Fibroblast of skin of abdomen (primary cell): ENCODE measurements at regions not wholly inside any gene's neighbourhood (a gene's known extent, or its start where the extent isn't known, plus 50 kb on each side); places are given as distances from the start of the nearest gene placed in this dataset.
"Not testable (repeated sequence)": the region's sequence is repeated elsewhere in the genome, so short reads cannot be mapped to it uniquely, and the experiment has no call there.

ENCODE experiments used
- DNase-seq: peaks from one replicate; pipeline ENCODE4 v3.0.0-alpha.2; 2013

- DNase-seq = no peak
Measured at GRCh38 chr4:127419431-127419830, 213.3 kb upstream of the INTU start.

- no peak for DNase-seq
Measured at GRCh38 chr4:127421437-127421836, 211.3 kb upstream of the INTU start.

GRCh38 chr4:127425202-127425845, 207.4 kb upstream of the INTU start:
- no peak for DNase-seq

GRCh38 chr4:127425851-127426250, 206.9 kb upstream of the INTU start:
- no peak for DNase-seq

GRCh38 chr4:127441571-127441970, 191.2 kb upstream of the INTU start:
- DNase-seq = no peak

- no peak for DNase-seq
Measured at GRCh38 chr4:127445471-127445870, 187.3 kb upstream of the INTU start.

GRCh38 chr4:127446427-127446885, 186.3 kb upstream of the INTU start:
- DNase-seq = no peak

GRCh38 chr4:127448986-127449385, 183.8 kb upstream of the INTU start:
- no peak for DNase-seq

- no peak for DNase-seq
Measured at GRCh38 chr4:127449449-127449848, 183.3 kb upstream of the INTU start.

GRCh38 chr4:127450276-127450675, 182.5 kb upstream of the INTU start:
- DNase-seq = no peak

- no peak for DNase-seq
Measured at GRCh38 chr4:127463883-127464282, 168.9 kb upstream of the INTU start.

GRCh38 chr4:127469542-127469941, 163.2 kb upstream of the INTU start:
- no peak for DNase-seq

GRCh38 chr4:127469959-127470809, 162.6 kb upstream of the INTU start:
- DNase-seq = no peak

- DNase-seq = not testable (repeated sequence)
Measured at GRCh38 chr4:127478271-127478670, 154.5 kb upstream of the INTU start.

GRCh38 chr4:127479031-127479622, 153.6 kb upstream of the INTU start:
- DNase-seq = peak; percentile 39

- no peak for DNase-seq
Measured at GRCh38 chr4:127482049-127482448, 150.7 kb upstream of the INTU start.

GRCh38 chr4:127484117-127484516, 148.6 kb upstream of the INTU start:
- DNase-seq = no peak

GRCh38 chr4:127486248-127486647, 146.5 kb upstream of the INTU start:
- DNase-seq = no peak

GRCh38 chr4:127491571-127491970, 141.2 kb upstream of the INTU start:
- no peak for DNase-seq

- DNase-seq = not testable (repeated sequence)
Measured at GRCh38 chr4:127496875-127497274, 135.9 kb upstream of the INTU start.

GRCh38 chr4:127498366-127498765, 134.4 kb upstream of the INTU start:
- no peak for DNase-seq

GRCh38 chr4:127500242-127500641, 132.5 kb upstream of the INTU start:
- no peak for DNase-seq

GRCh38 chr4:127501103-127501502, 131.7 kb upstream of the INTU start:
- DNase-seq = peak; percentile 39

- peak; percentile 78 for DNase-seq
Measured at GRCh38 chr4:127503111-127503510, 129.6 kb upstream of the INTU start.
